DMS79 treated with DMSO at 0.1 percent for 48 hours (cell line): ENCODE measurements at regions not wholly inside any gene's neighbourhood (a gene's known extent, or its start where the extent isn't known, plus 50 kb on each side); places are given as distances from the start of the nearest gene placed in this dataset.
"Not testable (repeated sequence)": the region's sequence is repeated elsewhere in the genome, so short reads cannot be mapped to it uniquely, and the experiment has no call there.

ENCODE experiments used
- DNase-seq: peaks from one replicate; lab custom pipeline; 2025; lab: John Stamatoyannopoulos, UW

GRCh38 chr5:36782612-36783011 lies 94.0 kb upstream of the NIPBL start:
- not testable (repeated sequence) for DNase-seq

- no peak for DNase-seq
These were observed 90.0 kb upstream of the NIPBL start for GRCh38 chr5:36786448-36787012.

DNA sequence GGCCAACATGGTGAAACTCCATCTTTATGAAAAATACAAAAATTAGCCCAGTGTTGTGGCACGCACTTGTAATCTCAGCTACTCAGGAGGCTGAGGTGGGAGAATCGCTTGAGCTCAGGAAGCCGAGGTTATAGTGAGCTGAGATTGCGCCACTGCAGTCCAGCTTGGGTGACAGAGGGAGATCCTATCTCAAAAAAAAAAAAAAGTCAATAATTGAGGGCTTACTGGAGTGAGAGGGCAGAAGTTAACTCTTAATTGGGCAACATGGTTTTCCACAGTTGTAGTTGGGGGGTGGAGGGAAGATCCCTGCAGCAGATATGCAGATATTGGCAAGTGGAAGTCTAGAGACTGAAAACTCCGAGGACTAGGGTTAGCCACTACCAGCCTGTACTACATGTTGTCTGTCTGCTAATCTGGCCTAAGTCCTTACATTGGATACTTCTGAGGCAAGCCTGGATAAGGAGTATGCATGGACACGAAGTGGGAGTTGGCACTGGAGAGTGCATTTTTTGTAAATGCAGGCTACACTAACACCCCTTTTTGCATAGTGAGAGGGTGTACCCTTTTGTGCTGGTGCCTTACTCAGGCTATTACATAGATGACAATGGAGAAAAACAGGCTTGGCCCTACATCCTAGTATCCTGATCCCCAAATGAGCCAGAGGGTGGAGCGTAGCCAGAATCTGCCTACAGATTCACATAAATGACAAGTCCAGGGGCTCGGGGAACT lies 89.0 kb upstream of the NIPBL start:
- DNase-seq, result no peak

GRCh38 chr5:36790847-36791246 lies 85.7 kb upstream of the NIPBL start:
- no peak for DNase-seq

GRCh38 chr5:36792560-36793180 lies 83.9 kb upstream of the NIPBL start:
- no peak for DNase-seq

GRCh38 chr5:36795366-36795765 lies 81.2 kb upstream of the NIPBL start:
- DNase-seq, result no peak

DNA sequence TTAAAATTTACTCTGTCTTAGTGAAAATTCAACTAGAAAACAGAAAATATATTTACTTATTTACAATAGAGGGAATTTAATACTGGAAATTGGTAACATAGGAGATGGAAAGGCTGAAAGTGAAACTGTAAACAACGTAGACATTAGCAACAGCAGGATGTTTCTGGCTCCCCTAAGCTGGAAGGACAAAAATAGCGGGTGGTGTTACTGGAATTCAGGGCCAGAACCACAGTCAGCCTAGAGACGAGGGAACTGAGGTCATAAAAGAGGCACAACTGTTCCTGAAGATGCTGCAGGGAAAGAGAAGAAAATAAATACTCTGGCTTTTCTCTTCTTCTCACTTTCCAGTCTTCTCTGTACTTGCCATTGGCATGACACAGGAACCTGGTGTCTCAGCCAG lies 80.4 kb upstream of the NIPBL start:
- no peak for DNase-seq

DNA sequence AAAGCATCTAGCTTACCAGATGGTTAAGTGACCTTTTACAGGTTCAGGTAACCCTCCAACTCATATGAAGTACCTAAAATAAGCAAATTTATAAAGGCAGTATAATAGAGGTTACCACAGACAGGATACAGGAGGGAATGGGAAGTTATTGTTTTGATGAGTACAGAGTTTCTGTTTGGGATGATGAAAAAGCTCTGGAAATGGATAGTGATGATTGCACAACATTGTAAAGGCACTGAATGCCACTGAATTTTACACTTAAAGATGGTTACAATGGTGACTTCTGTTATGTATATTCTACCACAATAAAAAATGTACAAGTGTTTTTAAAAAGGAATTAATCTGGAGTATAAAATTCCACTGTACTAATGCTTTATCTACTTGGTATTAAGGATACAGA lies 75.0 kb upstream of the NIPBL start:
- no peak for DNase-seq

DNA sequence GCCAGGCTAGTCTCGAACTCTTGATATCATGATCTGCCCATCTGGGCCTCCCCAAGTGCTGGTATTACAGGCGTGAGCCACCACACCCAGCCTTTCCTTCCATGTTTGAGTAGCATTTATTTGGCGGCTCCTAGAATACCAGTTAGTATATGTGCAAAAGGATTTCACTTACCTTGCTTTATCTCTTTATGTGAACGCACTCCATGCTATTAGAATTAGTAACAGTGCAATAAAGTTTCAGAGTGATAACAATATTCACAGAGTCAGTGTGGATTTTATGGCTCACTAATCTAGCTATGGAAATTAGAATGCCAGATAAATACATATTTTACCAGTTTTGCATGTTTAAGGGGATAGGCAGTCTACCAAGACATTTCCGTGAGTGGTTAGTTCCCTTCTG lies 74.4 kb upstream of the NIPBL start:
- no peak for DNase-seq

DNA sequence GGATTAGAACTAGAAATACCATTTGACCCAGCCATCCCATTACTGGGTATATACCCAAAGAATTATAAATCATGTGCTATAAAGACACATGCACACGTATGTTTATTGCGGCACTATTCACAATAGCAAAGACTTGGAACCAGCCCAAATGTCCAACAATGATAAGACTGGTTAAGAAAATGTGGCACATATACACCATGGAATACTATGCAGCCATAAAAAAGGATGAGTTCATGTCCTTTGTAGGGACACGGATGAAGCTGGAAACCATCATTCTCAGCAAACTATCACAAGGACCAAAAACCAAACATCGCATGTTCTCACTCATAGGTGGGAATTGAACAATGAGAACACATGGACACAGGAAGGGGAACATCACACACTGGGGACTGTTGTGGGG lies 63.3 kb upstream of the NIPBL start:
- not testable (repeated sequence) for DNase-seq

DNA sequence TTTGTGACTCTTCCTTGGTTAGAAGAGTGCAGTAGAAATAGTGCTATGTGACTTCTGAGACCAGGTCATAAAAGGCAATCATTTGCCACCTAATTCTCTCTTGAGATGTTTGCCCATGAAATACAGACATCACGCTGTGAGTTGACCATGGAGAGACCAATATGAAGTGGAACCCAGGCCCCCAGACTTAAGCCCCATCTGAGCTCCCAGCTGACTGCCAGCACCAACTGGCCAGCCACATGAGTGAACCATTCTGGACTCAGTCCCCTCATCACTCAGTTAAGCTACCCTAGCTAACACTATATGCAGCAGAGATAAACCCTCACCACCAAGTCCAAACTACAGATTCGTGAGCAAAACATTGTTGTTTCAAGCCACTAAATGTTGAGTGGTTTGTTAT lies 60.7 kb upstream of the NIPBL start:
- DNase-seq, result no peak

DNA sequence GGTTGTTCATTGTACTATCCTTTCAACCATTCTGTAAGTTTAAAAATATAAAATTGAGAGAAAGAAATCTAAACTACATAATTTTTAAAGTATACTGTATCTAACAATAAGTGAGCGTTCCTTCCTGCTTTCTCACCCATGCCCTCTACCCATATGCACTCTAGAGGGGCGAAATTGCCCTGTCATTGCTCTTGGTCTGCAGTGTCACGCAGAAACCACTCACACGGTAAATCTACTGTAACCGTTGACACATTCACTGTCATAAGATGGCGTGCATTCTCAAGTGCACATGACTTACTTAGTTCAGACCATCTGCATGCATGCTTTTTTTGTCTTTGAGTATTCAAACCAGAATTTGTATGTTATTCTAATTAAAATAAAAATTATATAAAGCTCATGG lies 55.7 kb upstream of the NIPBL start:
- DNase-seq, result peak; percentile 57

DNA sequence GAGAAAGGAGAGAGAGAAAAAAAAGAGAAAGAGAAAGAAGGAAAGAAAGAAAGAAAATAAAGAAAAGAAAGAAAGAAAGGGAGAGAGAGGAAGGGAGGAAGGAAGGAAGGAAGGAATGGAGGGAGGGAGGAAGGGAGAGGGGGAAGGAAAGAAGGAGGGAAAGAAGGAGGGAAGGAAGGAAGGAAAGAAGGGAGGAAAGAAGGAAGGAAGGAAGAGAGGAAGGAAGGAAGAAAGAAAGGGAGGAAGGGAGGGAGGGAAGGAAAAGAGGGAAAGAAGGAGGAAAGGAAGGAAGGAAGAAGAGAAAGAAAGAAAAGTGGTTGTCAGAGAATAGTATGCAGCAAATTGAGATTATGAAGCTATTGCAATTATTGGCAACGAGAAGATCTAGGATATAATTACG lies 49.9 kb upstream of the NIPBL start:
- no peak for DNase-seq
